Pancreas (tissue), 10 donors: ENCODE measurements at regions not wholly inside any gene's neighbourhood (a gene's known extent, or its start where the extent isn't known, plus 50 kb on each side); places are given as distances from the start of the nearest gene placed in this dataset.
"Not testable (repeated sequence)": the region's sequence is repeated elsewhere in the genome, so short reads cannot be mapped to it uniquely, and the experiment has no call there.

Source experiments
- ATAC-seq, 4 donors: fragments of 200-7000 bp; cut with Tn5 transposase; one replicate each; pipeline versions ENCODE4 v1.8.0 to v1.9.1; 2020; ENCODE audit warnings: mild to moderate bottlenecking in 4 of 4, moderate library complexity in 4 of 4
- DNase-seq, 6 donors: peaks; one replicate each; pipeline ENCODE4 v3.0.0-alpha.2; 2020
- FAIRE-seq: peaks from 2 replicates; lab custom pipeline; 2012; peaks lifted over from hg19 to GRCh38; lab: Jason Lieb, UNC
- H3K27ac ChIP-seq, 4 donors: fragments of 200-600 bp; sonication (generic); 1 replicate in 3 of 4; 2 replicates in 1 of 4; pipeline versions ENCODE4 v1.5.0 to v1.8.0; 2020
- H3K27me3 ChIP-seq, 4 donors: fragments of 200-600 bp; one replicate each; pipeline ENCODE4 v1.8.0; 2021
- H3K36me3 ChIP-seq, 3 donors: fragments of 200-600 bp; sonication (generic) in 1 of 3; one replicate each; pipeline versions ENCODE4 v1.5.0 to v1.8.0; 2020 to 2021
- H3K4me1 ChIP-seq, 3 donors: fragments of 200-600 bp; one replicate each; pipeline ENCODE4 v1.8.0; 2021
- H3K4me3 ChIP-seq, 4 donors: fragments of 200-600 bp; sonication (generic) in 2 of 4; one replicate each; pipeline versions ENCODE4 v1.5.0 to v1.8.0; 2020 to 2021
- H3K9me3 ChIP-seq, 4 donors: fragments of 200-600 bp; one replicate each; pipeline ENCODE4 v1.8.0; 2021
- WGBS, 2 donors: extraction: QIAGEN DNeasy Blood & Tissue Kit; methylation state at CpG; one replicate each; pipeline ENCODE4 v1.1.7; 2013; 5-methylcytosine and 5-hydroxymethylcytosine counted together
- intact Hi-C, 3 donors: fragments of 100-400 bp; cut with DNase I; formaldehyde crosslinking; loops; one replicate each; pipeline versions ENCODE4 v1.11.1 to v1.14.2; 2022
- TF ChIP-seq, protein P1 (sequence below), 4 donors: fragments of 200-600 bp; sonication (generic) in 3 of 4; IDR thresholded peaks; one replicate each; pipeline versions ENCODE4 v1.5.0 to v1.8.0; 2021; ENCODE audit warnings: antibody characterized with exemption in 4 of 4
- donor health status: healthy with polysubstance abuse.
- donor health status: DM: no; HTN: no; CAD: no; lungs with moderate emphysema.
- donor health status: DM: no; HTN: no; CAD: no.
- donor health status: control.
- donor health status: control.
- donor health status: Bipolar disorder and iron deficiency.
- donor health status: DM: yes; HTN: yes; CAD: no.
- donor health status: DM: no; HTN: no; CAD: no.
- donor health status: DM: no; HTN: no; CAD: no.
- donor health status: DM: yes; HTN: yes; CAD: no.

DNA sequence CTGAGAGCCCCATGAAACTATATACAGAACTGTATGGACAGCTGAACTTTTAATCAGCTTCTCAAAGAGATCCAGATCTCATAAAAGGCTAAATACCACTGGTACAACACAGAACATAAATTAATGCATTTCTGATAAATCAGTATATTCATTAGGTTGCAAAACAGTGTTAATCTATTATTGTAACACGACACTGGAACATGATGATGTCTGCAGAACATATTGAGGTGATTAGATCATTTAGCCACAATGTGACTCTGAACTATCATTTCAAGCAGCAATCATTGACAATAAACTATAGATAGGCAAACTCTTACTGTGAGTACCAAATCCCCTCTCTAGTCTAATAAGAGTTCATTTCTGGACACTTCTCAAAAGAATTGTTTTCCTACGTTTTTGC is 50.3 kb downstream of the GASK1B start:
- 64 to 69% methylated on average over 2 of the region's 2 CpGs for WGBS, 2 donors
- no peak for FAIRE-seq
- Histone ChIP-seq H3K27me3 (no peaks in the 10 kb centered on the region), H3K4me1 (peaks cover 0 to 4% (median 4%) of the 10 kb centered on the region in 3 donors), H3K27ac (no peak overlapping the region), H3K36me3 (no peaks in the 10 kb centered on the region), H3K9me3 (no peaks in the 10 kb centered on the region), H3K4me3 (no peak overlapping the region)
- TF ChIP-seq, protein P1, sequence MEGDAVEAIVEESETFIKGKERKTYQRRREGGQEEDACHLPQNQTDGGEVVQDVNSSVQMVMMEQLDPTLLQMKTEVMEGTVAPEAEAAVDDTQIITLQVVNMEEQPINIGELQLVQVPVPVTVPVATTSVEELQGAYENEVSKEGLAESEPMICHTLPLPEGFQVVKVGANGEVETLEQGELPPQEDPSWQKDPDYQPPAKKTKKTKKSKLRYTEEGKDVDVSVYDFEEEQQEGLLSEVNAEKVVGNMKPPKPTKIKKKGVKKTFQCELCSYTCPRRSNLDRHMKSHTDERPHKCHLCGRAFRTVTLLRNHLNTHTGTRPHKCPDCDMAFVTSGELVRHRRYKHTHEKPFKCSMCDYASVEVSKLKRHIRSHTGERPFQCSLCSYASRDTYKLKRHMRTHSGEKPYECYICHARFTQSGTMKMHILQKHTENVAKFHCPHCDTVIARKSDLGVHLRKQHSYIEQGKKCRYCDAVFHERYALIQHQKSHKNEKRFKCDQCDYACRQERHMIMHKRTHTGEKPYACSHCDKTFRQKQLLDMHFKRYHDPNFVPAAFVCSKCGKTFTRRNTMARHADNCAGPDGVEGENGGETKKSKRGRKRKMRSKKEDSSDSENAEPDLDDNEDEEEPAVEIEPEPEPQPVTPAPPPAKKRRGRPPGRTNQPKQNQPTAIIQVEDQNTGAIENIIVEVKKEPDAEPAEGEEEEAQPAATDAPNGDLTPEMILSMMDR (IDR thresholded peaks at IDR 0.05) = no peak
- intact Hi-C loops = no loop called here
- no peak for DNase-seq
- ATAC-seq = no peak

DNA sequence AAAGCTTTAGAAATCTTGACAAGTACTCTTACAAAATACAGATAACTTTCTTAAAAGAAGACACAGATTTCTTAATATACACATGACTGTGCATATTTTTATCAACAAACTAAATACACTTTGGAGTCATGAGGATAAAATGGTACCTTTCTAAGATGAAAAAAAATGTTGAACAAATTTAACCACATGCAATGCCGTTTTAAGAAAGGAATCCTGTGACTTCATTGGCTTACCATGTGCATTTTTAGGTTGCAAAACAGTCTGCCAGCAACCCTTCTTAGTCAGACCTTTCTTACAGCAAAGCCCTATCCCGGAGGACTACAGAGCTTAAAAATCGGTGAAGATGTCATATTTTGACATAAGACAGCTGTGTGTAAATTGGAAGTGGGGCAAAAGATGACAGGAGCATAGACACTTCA is 51.7 kb downstream of the GASK1B start:
- Histone ChIP-seq H3K4me3 (no peak overlapping the region), H3K27me3 (no peaks in the 10 kb centered on the region), H3K36me3 (no peaks in the 10 kb centered on the region), H3K9me3 (no peaks in the 10 kb centered on the region), H3K27ac (no peak overlapping the region), H3K4me1 (peaks cover 0 to 4% (median 4%) of the 10 kb centered on the region in 3 donors)
- FAIRE-seq = peak; percentile 86
- TF ChIP-seq, protein P1 (IDR thresholded peaks at IDR 0.05) = no peak
- intact Hi-C loops = no loop called here
- WGBS, 2 donors = 57 to 59% methylated on average over 3 of the region's 3 CpGs
- no peak for DNase-seq
- peak in 3 of 4 donors; percentile 58 to 85 (median 79) for ATAC-seq

DNA sequence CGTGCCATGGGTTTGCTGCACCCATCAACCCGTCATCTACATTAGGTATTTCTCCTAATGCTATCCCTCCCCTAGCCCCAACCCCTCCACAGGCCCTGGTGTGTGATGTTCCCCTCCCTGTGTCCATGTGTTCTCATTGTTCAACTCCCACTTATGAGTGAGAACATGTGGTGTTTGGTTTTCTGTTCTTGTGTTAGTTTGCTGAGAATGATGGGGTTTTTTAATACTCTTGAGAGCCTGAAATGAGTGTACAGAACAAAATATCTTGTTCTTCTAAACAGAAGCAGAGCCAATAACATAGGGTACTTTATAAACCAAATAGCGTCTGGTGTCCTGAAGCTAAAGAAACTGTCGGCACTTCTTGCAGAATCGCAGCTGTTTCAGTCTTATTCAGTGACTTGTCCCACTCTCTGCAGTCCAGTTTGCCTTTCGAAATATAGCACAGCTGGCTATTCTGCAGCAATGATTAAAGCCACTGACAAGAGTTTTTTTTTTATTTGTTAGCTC is 52.1 kb downstream of the GASK1B start:
- FAIRE-seq, H3K27ac ChIP-seq: not testable (repeated sequence)

DNA sequence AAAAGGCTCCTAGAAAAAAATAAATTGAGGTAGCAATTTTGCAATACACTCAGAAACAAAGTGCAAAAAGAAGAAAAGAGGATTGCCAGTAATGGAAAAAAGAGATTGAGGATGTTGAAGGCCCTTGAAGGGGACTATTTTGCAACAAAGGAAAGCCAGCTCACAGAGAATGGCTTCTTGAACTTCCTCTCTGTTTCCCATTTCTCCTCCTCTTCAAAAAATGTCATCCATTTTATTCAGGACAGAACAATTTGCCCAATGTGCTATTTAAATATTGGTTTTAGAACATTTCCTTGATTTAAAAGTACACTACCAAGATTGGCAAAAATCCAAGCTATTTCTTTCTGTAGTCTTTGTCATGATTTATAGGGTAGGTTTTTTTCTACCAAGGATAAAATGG is 60.2 kb downstream of the GASK1B start:
- Histone ChIP-seq H3K27ac (no peak overlapping the region), H3K4me1 (peaks cover 0 to 7% (median 0%) of the 10 kb centered on the region in 3 donors), H3K36me3 (no peaks in the 10 kb centered on the region), H3K9me3 (no peaks in the 10 kb centered on the region), H3K27me3 (no peaks in the 10 kb centered on the region), H3K4me3 (no peak overlapping the region)
- peak in 1 of 4 donors; percentile 30 for ATAC-seq
- no peak for FAIRE-seq
- TF ChIP-seq, protein P1 (IDR thresholded peaks at IDR 0.05) = no peak
- DNase-seq = no peak
- intact Hi-C loops = no loop called here

More for the DNA sequence above, 52.1 kb downstream of the GASK1B start:
- H3K4me1 ChIP-seq, H3K4me3 ChIP-seq, intact Hi-C loops, H3K27me3 ChIP-seq, H3K9me3 ChIP-seq, DNase-seq, H3K36me3 ChIP-seq: not testable (repeated sequence)
- 50 to 61% methylated on average over 6 of the region's 6 CpGs for WGBS, 2 donors
- ATAC-seq = peak in 3 of 4 donors; percentile 71 to 84 (median 79)

DNA sequence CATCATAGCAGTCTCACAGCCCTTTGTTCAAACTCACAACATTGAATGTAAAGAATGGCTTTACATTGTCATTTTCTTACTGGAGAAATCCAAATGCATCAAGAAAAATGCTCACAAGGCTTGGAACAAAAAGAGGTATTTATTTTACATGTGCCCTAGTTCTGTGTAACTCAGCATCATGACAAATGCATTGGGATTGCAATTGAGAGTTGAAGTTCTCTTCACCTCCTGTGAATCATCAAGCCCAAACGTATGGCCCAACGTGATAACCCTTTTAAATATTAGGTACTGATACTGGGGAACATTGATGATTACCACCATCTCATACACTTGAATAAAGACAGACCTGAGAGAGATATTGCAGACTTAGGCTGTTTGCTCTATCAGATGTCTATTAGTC is 61.6 kb downstream of the GASK1B start:
- FAIRE-seq = no peak
- TF ChIP-seq, protein P1 (IDR thresholded peaks at IDR 0.05) = no peak
- Histone ChIP-seq H3K27ac (no peak overlapping the region), H3K27me3 (no peaks in the 10 kb centered on the region), H3K4me1 (peaks cover 0 to 7% (median 0%) of the 10 kb centered on the region in 3 donors), H3K9me3 (no peaks in the 10 kb centered on the region), H3K36me3 (no peaks in the 10 kb centered on the region), H3K4me3 (no peak overlapping the region)
- no peak for ATAC-seq
- intact Hi-C loops = no loop called here
- DNase-seq = no peak
- WGBS, 2 donors = 70 to 76% methylated on average over 2 of the region's 2 CpGs
